ENCODE measurements at regions not wholly inside any gene's neighbourhood (a gene's known extent, or its start where the extent isn't known, plus 50 kb on each side); places are given as distances from the start of the nearest gene placed in this dataset.

- Histone ChIP-seq H3K4me3 (ENCODE audit: low read depth, low read length, poor library complexity, severe bottlenecking) (no peak overlapping the region), H3K4me1 (ENCODE audit: insufficient read depth, low read length, poor library complexity, severe bottlenecking) (no peaks in the 10 kb centered on the region), H3K27me3 (replicated peaks; ENCODE audit: insufficient read depth, low read depth, low read length, poor library complexity) (no peaks in the 10 kb centered on the region), H3K36me3 (ENCODE audit: insufficient read depth, low read length, poor library complexity, severe bottlenecking) (no peaks in the 10 kb centered on the region), H3K9me3 (ENCODE audit: low read depth, low read length, poor library complexity, severe bottlenecking) (no peaks in the 10 kb centered on the region), H3K27ac (ENCODE audit: low read depth, low read length, poor library complexity, severe bottlenecking) (no peak overlapping the region)
- no TSS peak for BruUV-seq (replicated peaks)
- DNase-seq (ENCODE audit: low spot score), result no peak
- CTCF ChIA-PET, result no interaction called here
- POLR2A ChIA-PET (ENCODE audit: low non-redundant PET), result no interaction called here
- TF ChIP-seq EZH2 (IDR thresholded peaks at IDR 0.05; ENCODE audit: borderline replicate concordance, low read depth, low read length, poor library complexity, severe bottlenecking) (no peak), CTCF (conservative IDR thresholded peaks at IDR 0.05; ENCODE audit: low read depth, low read length) (no peak)
- intact Hi-C loops (cut with micrococcal nuclease; ENCODE audit: unreplicated experiment), result no loop called here
These were observed 148.1 kb downstream of the FZD1 start for GRCh38 chr7:91412298-91412697.

GRCh38 chr7:91414734-91415133 is 150.5 kb downstream of the FZD1 start:
- Histone ChIP-seq H3K36me3 (ENCODE audit: insufficient read depth, low read length, poor library complexity, severe bottlenecking) (no peaks in the 10 kb centered on the region), H3K27me3 (replicated peaks; ENCODE audit: insufficient read depth, low read depth, low read length, poor library complexity) (no peaks in the 10 kb centered on the region), H3K4me3 (ENCODE audit: low read depth, low read length, poor library complexity, severe bottlenecking) (no peak overlapping the region), H3K9me3 (ENCODE audit: low read depth, low read length, poor library complexity, severe bottlenecking) (no peaks in the 10 kb centered on the region), H3K4me1 (ENCODE audit: insufficient read depth, low read length, poor library complexity, severe bottlenecking) (no peaks in the 10 kb centered on the region), H3K27ac (ENCODE audit: low read depth, low read length, poor library complexity, severe bottlenecking) (no peak overlapping the region)
- intact Hi-C loops (cut with micrococcal nuclease; ENCODE audit: unreplicated experiment), result no loop called here
- ChIA-PET POLR2A (ENCODE audit: low non-redundant PET) (no interaction called here), CTCF (no interaction called here)
- BruUV-seq (replicated peaks), result no TSS peak
- TF ChIP-seq EZH2 (IDR thresholded peaks at IDR 0.05; ENCODE audit: borderline replicate concordance, low read depth, low read length, poor library complexity, severe bottlenecking) (no peak), CTCF (conservative IDR thresholded peaks at IDR 0.05; ENCODE audit: low read depth, low read length) (no peak)
- DNase-seq (ENCODE audit: low spot score), result no peak

GRCh38 chr7:91416155-91416865 is 152.1 kb downstream of the FZD1 start:
- Histone ChIP-seq H3K4me1 (ENCODE audit: insufficient read depth, low read length, poor library complexity, severe bottlenecking) (peaks cover 5% of the 10 kb centered on the region), H3K4me3 (ENCODE audit: low read depth, low read length, poor library complexity, severe bottlenecking) (no peak overlapping the region), H3K27ac (ENCODE audit: low read depth, low read length, poor library complexity, severe bottlenecking) (no peak overlapping the region), H3K36me3 (ENCODE audit: insufficient read depth, low read length, poor library complexity, severe bottlenecking) (no peaks in the 10 kb centered on the region), H3K9me3 (ENCODE audit: low read depth, low read length, poor library complexity, severe bottlenecking) (no peaks in the 10 kb centered on the region), H3K27me3 (replicated peaks; ENCODE audit: insufficient read depth, low read depth, low read length, poor library complexity) (no peaks in the 10 kb centered on the region)
- ChIA-PET CTCF (no interaction called here), POLR2A (ENCODE audit: low non-redundant PET) (no interaction called here)
- no peak for TF ChIP-seq EZH2 (IDR thresholded peaks at IDR 0.05; ENCODE audit: borderline replicate concordance, low read depth, low read length, poor library complexity, severe bottlenecking)
- no peak for TF ChIP-seq CTCF (conservative IDR thresholded peaks at IDR 0.05; ENCODE audit: low read depth, low read length)
- no TSS peak for BruUV-seq (replicated peaks)
- no peak for DNase-seq (ENCODE audit: low spot score)
- intact Hi-C loops (cut with micrococcal nuclease; ENCODE audit: unreplicated experiment), result no loop called here

Data from A673 (cell line).